Nephron progenitor cell (in vitro differentiated cells): ENCODE measurements at regions not wholly inside any gene's neighbourhood (a gene's known extent, or its start where the extent isn't known, plus 50 kb on each side); places are given as distances from the start of the nearest gene placed in this dataset.
"Not testable (repeated sequence)": the region's sequence is repeated elsewhere in the genome, so short reads cannot be mapped to it uniquely, and the experiment has no call there.

Source experiments
- DNase-seq: peaks from one replicate; pipeline ENCODE4 v3.0.0; 2021
- H3K27ac Mint-ChIP-seq: 2 replicates; pipeline ENCODE4 v1.8.0; 2021; ENCODE audit warnings: mild to moderate bottlenecking, moderate library complexity, mixed read lengths
- H3K27me3 Mint-ChIP-seq: 2 replicates; pipeline ENCODE4 v1.8.0; 2021; ENCODE audit warnings: mild to moderate bottlenecking, low read depth, mixed read lengths; ENCODE audit not compliant: poor library complexity
- H3K36me3 Mint-ChIP-seq: 2 replicates; pipeline ENCODE4 v1.8.0; 2021; ENCODE audit warnings: low read depth, mixed read lengths
- H3K4me1 Mint-ChIP-seq: 2 replicates; pipeline ENCODE4 v1.8.0; 2021; ENCODE audit warnings: mixed read lengths
- H3K4me3 Mint-ChIP-seq: 2 replicates; pipeline ENCODE4 v1.8.0; 2021; ENCODE audit warnings: mild to moderate bottlenecking, moderate library complexity, mixed read lengths
- H3K9me3 Mint-ChIP-seq: 2 replicates; pipeline ENCODE4 v1.8.0; 2021; ENCODE audit warnings: mild to moderate bottlenecking, moderate library complexity, mixed read lengths
- CTCF ChIP-seq: fragments of 200-600 bp; sonication (generic); IDR thresholded peaks from 2 replicates; pipeline ENCODE4 v1.5.0; 2021; ENCODE audit warnings: antibody characterized with exemption

GRCh38 chr2:183541766-183542165, 417.5 kb downstream of the NUP35 start:
- Mint-ChIP-seq H3K27ac (no peak overlapping the region), H3K27me3 (peaks cover 4% of the 10 kb centered on the region), H3K4me3 (no peak overlapping the region), H3K4me1 (no peaks in the 10 kb centered on the region), H3K9me3 (peaks cover 17% of the 10 kb centered on the region), H3K36me3 (no peaks in the 10 kb centered on the region)
- no peak for DNase-seq
- no peak for TF ChIP-seq CTCF

GRCh38 chr2:183542606-183543005, 418.4 kb downstream of the NUP35 start:
- TF ChIP-seq CTCF: no peak
- Mint-ChIP-seq H3K4me1 (no peaks in the 10 kb centered on the region), H3K27me3 (peaks cover 4% of the 10 kb centered on the region), H3K4me3 (no peak overlapping the region), H3K36me3 (no peaks in the 10 kb centered on the region), H3K27ac (no peak overlapping the region), H3K9me3 (peaks cover 17% of the 10 kb centered on the region)
- no peak for DNase-seq

- Mint-ChIP-seq H3K27ac (no peak overlapping the region), H3K36me3 (no peaks in the 10 kb centered on the region), H3K4me1 (no peaks in the 10 kb centered on the region), H3K27me3 (peaks cover 4% of the 10 kb centered on the region), H3K9me3 (peaks cover 17% of the 10 kb centered on the region), H3K4me3 (no peak overlapping the region)
- TF ChIP-seq CTCF: no peak
- no peak for DNase-seq
Observed at GRCh38 chr2:183543222-183543621, 419.0 kb downstream of the NUP35 start.

- Mint-ChIP-seq H3K4me3 (peak overlapping the region; percentile 35), H3K4me1 (no peaks in the 10 kb centered on the region), H3K9me3 (peaks cover 17% of the 10 kb centered on the region), H3K36me3 (no peaks in the 10 kb centered on the region), H3K27ac (no peak overlapping the region), H3K27me3 (peaks cover 4% of the 10 kb centered on the region)
- TF ChIP-seq CTCF: no peak
- DNase-seq: no peak
Observed at GRCh38 chr2:183543731-183544130, 419.5 kb downstream of the NUP35 start.

GRCh38 chr2:183546560-183547350, 422.5 kb downstream of the NUP35 start:
- not testable (repeated sequence) for H3K27me3 Mint-ChIP-seq, H3K36me3 Mint-ChIP-seq, DNase-seq, H3K4me1 Mint-ChIP-seq, H3K27ac Mint-ChIP-seq
- H3K9me3 Mint-ChIP-seq: peaks cover 24% of the 10 kb centered on the region
- H3K4me3 Mint-ChIP-seq: peak overlapping the region; percentile 16

GRCh38 chr2:183552716-183553115, 428.5 kb downstream of the NUP35 start:
- no peaks in the 10 kb centered on the region for H3K27me3 Mint-ChIP-seq
- no peaks in the 10 kb centered on the region for H3K4me1 Mint-ChIP-seq
- H3K27ac Mint-ChIP-seq: no peak overlapping the region
- TF ChIP-seq CTCF: no peak
- no peak overlapping the region for H3K4me3 Mint-ChIP-seq
- no peak for DNase-seq
- peaks cover 7% of the 10 kb centered on the region for H3K9me3 Mint-ChIP-seq
- no peaks in the 10 kb centered on the region for H3K36me3 Mint-ChIP-seq
